SK-N-SH treated with all-trans-retinoic acid at 6 μM for 48 hours (cell line): ENCODE measurements at regions not wholly inside any gene's neighbourhood (a gene's known extent, or its start where the extent isn't known, plus 50 kb on each side); places are given as distances from the start of the nearest gene placed in this dataset.

Experiments
- ARNTL ChIP-seq: fragments of 450-650 bp; formaldehyde crosslinking; IDR thresholded peaks from 2 replicates; pipeline ENCODE4 v1.5.0; 2020; ENCODE audit warnings: low read depth, mild to moderate bottlenecking, moderate library complexity, borderline replicate concordance
- BACH2 ChIP-seq: fragments of 250-450 bp; sonication (Bioruptor Pico); IDR thresholded peaks from 2 replicates; pipeline ENCODE4 v1.9.0; 2021; ENCODE audit warnings: mild to moderate bottlenecking, borderline replicate concordance
- CSDC2 ChIP-seq: fragments of 250-450 bp; sonication (Bioruptor Pico); IDR thresholded peaks from 2 replicates; pipeline ENCODE4 v1.5.0; 2020; ENCODE audit warnings: mild to moderate bottlenecking, moderate library complexity
- ESRRG ChIP-seq: fragments of 250-450 bp; sonication (Bioruptor Pico); IDR thresholded peaks from 2 replicates; pipeline ENCODE4 v1.6.1; 2021; ENCODE audit warnings: mild to moderate bottlenecking
- RARB ChIP-seq: fragments of 250-450 bp; sonication (Bioruptor Pico); IDR thresholded peaks from 2 replicates; pipeline ENCODE4 v1.8.0; 2021; ENCODE audit warnings: mild to moderate bottlenecking, moderate library complexity
- TCF4 ChIP-seq: fragments of 250-450 bp; sonication (Bioruptor Pico); IDR thresholded peaks from 2 replicates; pipeline ENCODE4 v1.8.0; 2021; ENCODE audit warnings: mild to moderate bottlenecking, moderate library complexity, borderline replicate concordance
- TOX ChIP-seq: fragments of 250-450 bp; sonication (Bioruptor Pico); IDR thresholded peaks from 2 replicates; pipeline ENCODE4 v1.8.0; 2021; ENCODE audit warnings: mild to moderate bottlenecking, moderate library complexity, borderline replicate concordance
- ZC3H10 ChIP-seq: fragments of 250-450 bp; sonication (Bioruptor Pico); IDR thresholded peaks from 2 replicates; pipeline ENCODE4 v1.5.1; 2021; ENCODE audit warnings: mild to moderate bottlenecking, moderate library complexity
- ZFP3 ChIP-seq: fragments of 250-450 bp; sonication (Bioruptor Pico); IDR thresholded peaks from 2 replicates; pipeline ENCODE4 v1.5.0; 2020; ENCODE audit warnings: mild to moderate bottlenecking, moderate library complexity
- ZFP30 ChIP-seq: fragments of 450-650 bp; formaldehyde crosslinking; IDR thresholded peaks from 2 replicates; pipeline ENCODE4 v1.5.0; 2022; ENCODE audit warnings: mild to moderate bottlenecking, moderate library complexity
- ZNF70 ChIP-seq: fragments of 450-650 bp; formaldehyde crosslinking; IDR thresholded peaks from 2 replicates; pipeline ENCODE4 v1.5.0; 2020; ENCODE audit warnings: mild to moderate bottlenecking, moderate library complexity
- TF ChIP-seq, protein P1 (sequence below): fragments of 250-450 bp; sonication (Bioruptor Pico); IDR thresholded peaks from 2 replicates; pipeline ENCODE4 v1.5.0; 2020; ENCODE audit warnings: mild to moderate bottlenecking, moderate library complexity
- TF ChIP-seq, protein P2 (sequence below): fragments of 250-450 bp; sonication (Bioruptor Pico); IDR thresholded peaks from 2 replicates; pipeline ENCODE4 v1.5.1; 2020; ENCODE audit warnings: low read depth, mild to moderate bottlenecking, moderate library complexity
- TF ChIP-seq, protein P3 (sequence below): fragments of 250-450 bp; sonication (Bioruptor Pico); IDR thresholded peaks from 2 replicates; pipeline ENCODE4 v1.8.0; 2020; ENCODE audit warnings: mild to moderate bottlenecking, moderate library complexity, borderline replicate concordance

DNA sequence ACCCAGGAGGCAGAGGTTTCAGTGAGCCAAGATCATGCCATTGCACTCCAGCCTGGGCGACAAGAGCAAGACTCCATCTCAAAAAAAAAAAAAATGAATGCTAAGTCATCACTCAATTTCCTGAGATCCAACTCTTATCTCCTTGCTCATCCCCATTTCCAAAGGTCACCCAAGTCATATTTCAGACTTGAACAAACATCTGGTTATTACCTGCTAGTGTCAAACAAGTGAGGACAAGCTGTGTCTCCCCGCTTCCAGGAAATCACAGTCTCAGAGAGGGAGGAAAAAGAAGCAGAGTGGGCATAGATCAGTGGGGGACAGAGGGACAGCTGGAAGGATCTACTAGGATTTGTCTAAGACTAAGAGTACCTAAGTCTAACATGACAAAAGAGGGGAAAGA, 147.5 kb upstream of the FUNDC1 start:
- no peak for TF ChIP-seq ARNTL (CRISPR knock-in tag)
- TF ChIP-seq, protein P1, sequence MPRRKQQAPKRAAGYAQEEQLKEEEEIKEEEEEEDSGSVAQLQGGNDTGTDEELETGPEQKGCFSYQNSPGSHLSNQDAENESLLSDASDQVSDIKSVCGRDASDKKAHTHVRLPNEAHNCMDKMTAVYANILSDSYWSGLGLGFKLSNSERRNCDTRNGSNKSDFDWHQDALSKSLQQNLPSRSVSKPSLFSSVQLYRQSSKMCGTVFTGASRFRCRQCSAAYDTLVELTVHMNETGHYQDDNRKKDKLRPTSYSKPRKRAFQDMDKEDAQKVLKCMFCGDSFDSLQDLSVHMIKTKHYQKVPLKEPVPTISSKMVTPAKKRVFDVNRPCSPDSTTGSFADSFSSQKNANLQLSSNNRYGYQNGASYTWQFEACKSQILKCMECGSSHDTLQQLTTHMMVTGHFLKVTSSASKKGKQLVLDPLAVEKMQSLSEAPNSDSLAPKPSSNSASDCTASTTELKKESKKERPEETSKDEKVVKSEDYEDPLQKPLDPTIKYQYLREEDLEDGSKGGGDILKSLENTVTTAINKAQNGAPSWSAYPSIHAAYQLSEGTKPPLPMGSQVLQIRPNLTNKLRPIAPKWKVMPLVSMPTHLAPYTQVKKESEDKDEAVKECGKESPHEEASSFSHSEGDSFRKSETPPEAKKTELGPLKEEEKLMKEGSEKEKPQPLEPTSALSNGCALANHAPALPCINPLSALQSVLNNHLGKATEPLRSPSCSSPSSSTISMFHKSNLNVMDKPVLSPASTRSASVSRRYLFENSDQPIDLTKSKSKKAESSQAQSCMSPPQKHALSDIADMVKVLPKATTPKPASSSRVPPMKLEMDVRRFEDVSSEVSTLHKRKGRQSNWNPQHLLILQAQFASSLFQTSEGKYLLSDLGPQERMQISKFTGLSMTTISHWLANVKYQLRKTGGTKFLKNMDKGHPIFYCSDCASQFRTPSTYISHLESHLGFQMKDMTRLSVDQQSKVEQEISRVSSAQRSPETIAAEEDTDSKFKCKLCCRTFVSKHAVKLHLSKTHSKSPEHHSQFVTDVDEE: no peak
- TF ChIP-seq ESRRG (CRISPR knock-in tag): no peak
- no peak for TF ChIP-seq ZFP3
- no peak for TF ChIP-seq ZNF70
- TF ChIP-seq, protein P2, sequence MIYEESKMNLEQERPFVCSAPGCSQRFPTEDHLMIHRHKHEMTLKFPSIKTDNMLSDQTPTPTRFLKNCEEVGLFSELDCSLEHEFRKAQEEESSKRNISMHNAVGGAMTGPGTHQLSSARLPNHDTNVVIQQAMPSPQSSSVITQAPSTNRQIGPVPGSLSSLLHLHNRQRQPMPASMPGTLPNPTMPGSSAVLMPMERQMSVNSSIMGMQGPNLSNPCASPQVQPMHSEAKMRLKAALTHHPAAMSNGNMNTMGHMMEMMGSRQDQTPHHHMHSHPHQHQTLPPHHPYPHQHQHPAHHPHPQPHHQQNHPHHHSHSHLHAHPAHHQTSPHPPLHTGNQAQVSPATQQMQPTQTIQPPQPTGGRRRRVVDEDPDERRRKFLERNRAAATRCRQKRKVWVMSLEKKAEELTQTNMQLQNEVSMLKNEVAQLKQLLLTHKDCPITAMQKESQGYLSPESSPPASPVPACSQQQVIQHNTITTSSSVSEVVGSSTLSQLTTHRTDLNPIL (CRISPR knock-in tag): no peak
- TF ChIP-seq ZC3H10 (CRISPR knock-in tag): no peak
- no peak for TF ChIP-seq BACH2 (CRISPR knock-in tag)
- no peak for TF ChIP-seq TCF4 (CRISPR knock-in tag)
- TF ChIP-seq, protein P3, sequence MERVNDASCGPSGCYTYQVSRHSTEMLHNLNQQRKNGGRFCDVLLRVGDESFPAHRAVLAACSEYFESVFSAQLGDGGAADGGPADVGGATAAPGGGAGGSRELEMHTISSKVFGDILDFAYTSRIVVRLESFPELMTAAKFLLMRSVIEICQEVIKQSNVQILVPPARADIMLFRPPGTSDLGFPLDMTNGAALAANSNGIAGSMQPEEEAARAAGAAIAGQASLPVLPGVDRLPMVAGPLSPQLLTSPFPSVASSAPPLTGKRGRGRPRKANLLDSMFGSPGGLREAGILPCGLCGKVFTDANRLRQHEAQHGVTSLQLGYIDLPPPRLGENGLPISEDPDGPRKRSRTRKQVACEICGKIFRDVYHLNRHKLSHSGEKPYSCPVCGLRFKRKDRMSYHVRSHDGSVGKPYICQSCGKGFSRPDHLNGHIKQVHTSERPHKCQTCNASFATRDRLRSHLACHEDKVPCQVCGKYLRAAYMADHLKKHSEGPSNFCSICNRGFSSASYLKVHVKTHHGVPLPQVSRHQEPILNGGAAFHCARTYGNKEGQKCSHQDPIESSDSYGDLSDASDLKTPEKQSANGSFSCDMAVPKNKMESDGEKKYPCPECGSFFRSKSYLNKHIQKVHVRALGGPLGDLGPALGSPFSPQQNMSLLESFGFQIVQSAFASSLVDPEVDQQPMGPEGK (CRISPR knock-in tag): no peak
- no peak for TF ChIP-seq TOX (CRISPR knock-in tag)
- no peak for TF ChIP-seq ZFP30
- TF ChIP-seq RARB (CRISPR knock-in tag): no peak
- TF ChIP-seq CSDC2 (CRISPR knock-in tag): no peak
